Kidney capillary endothelial cell (primary cell): ENCODE measurements at regions not wholly inside any gene's neighbourhood (a gene's known extent, or its start where the extent isn't known, plus 50 kb on each side); places are given as distances from the start of the nearest gene placed in this dataset.

Experiments used
- DNase-seq: peaks from one replicate; pipeline ENCODE4 v3.0.0-alpha.2; 2018; ENCODE audit warnings: low spot score

DNA sequence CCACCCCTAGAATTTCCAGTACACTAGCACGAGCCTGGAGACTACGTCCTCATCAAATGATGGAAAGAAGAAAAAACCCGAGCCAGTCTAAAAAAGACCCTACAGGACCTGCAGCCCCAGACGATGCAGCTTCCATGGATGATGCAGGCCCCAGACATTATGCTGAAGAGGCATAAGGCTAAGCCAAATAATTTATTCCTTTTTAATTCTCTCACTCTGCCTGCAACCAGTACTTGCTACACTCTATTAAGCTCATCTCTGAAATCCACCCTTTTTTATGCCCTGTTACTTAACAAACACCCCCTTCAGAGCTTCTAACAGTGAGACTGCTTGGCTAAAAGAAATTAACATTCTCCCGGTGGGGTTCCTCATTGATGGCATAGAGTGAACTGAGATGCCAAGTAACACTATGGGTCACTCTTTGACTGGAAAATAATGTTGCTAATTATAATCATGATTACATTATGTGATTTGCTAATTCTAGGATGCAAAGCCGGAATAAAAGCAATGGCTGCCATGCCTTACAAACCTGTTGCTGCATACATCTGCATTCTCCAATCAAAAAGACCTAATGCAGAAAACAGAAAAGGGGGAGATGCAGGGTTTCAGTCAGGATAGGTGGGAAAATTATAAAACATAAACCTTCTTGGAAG lies 1462.4 kb downstream of the UQCRFS1 start:
- no peak for DNase-seq

- no peak for DNase-seq
These were observed 1464.3 kb downstream of the UQCRFS1 start for GRCh38 chr19:27748551-27749152.

- peak; percentile 12 for DNase-seq
These were observed 1466.1 kb downstream of the UQCRFS1 start for GRCh38 chr19:27746691-27747380.

DNA sequence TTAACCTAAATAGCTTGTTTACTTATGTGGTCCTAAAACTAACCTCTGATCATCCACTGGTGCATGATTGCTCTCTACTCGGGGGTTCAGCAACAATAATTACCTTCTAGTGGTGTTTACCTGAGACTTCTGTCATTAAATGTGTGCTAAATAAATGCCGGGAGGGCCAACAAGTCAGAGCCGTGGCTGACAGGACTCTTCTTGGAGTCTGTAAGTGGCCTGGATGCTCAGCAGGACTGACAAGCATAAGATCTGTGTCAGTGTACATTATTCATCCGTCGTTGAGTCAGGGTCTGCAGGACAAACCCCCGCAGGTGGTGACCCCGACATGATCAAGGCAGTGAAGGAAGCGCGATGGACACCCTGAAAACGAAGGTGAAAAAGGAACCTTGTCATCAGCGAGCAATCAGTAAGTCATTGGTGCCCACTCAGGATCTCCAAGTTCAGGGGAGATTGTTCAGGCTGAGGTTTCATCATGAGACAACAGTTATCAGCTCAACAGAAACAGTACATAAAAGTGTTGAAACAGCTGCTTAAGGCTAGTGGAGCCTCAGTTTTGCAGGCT lies 1466.9 kb downstream of the UQCRFS1 start:
- DNase-seq, result no peak

DNA sequence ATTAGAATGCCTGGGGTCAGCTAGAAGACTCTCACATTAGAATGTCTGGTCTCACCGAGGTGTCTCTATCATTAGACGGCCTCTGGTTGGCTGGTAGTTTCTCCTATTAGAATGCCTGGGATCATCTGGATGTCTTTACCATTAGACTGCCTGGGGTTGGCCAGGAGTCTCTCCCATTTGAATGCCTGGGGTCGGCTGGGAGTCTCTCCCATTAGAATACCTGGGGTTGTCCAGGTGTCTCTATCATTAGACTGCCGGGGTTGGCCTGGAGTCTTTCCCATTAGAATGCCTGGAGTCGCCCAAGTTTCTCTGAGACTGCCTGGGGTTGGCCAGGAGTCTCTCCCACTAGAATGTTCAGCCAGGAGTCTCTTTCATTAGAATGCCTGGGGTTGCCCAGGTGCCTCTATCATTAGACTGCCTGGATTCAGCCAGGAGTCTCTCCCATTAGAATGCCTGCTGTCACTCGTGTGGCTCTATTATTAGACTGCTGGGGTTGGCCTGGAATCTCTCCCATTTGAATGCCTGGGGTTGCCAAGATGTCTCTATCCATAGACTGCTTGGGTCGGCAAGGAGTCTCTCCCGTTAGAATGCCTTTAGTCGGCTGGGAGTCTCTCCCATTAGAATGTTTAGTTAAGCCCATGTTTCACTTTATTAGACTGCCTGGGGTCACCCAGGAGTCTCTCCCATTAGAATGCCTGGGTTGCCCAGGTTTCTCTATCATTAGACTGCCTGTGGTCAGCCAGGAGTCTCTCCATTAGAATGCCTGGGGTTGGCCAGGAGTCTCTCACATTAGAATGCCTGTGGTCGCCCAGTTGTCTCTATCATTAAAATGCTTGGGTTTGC lies 1467.8 kb downstream of the UQCRFS1 start:
- no peak for DNase-seq

DNA sequence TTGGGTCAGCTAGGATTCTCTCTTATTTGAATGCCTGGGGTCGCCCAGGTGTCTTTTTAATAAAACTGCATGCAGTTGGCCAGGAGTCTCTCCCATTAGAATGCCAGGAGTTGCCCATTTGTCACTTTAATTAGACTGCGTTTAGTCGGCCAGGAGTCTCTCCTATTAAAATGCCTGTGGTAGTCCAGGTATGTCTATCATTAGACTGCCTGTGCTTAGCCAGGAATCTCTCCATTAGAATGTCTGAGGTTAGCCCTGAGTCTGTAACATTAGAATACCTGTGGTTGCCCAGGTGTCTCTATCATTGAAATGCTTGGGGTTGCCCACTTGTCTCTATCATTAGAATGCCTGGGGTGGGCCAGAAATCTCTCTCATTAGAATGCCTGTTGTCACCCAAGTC lies 1470.9 kb downstream of the UQCRFS1 start:
- no peak for DNase-seq

- no peak for DNase-seq
These were observed 1471.7 kb downstream of the UQCRFS1 start for GRCh38 chr19:27741236-27741635.

GRCh38 chr19:27740396-27740795 lies 1472.6 kb downstream of the UQCRFS1 start:
- DNase-seq, result no peak

DNA sequence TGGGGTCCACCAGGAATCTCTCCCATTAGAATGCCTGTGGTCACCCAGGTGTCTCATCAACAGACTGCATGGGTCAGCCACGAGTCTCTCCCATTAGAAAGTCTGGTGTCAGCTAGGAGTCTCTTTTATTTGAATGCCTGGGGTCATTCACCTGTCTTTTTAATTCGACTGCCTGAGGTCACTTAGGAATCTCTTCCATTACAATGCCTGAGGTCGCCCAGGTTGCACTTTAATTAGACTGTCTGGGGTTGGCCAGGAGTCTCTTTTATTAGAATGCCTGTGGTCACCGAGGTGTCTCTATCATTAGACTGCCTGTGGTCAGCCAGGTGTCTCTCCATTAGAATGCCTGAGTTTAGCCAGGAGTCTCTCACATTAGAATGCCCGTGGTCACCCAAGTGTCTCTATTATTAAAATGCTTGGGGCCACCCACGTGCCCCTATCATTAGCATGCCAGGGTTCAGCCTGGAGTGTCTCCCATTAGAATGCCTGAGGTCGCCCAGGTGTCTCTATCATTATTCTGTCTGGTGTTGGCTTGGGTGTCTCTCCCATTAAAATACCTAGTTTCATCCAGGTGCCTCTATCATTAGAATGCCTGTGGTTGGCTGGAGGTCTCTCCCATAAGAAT lies 1474.3 kb downstream of the UQCRFS1 start:
- DNase-seq, result no peak

DNA sequence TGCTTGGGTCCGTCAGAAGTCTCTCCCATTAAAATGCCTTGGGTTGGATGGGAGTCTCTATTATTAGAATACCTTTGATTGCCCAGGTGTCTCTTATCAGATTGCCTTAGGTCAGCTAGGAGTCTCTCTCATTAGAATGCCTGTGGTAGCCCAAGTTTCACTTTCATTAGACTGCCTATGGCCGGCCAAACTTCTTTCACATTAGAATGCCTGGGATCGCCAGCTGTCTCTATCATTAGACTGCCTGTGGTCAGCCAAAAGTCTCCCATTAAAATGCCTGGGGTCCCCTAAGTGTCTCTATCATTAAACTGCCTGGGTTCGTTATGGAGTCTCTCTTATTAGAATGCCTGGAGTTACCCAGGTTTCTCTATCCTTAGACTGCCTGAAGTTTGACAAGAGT lies 1476.7 kb downstream of the UQCRFS1 start:
- DNase-seq, result no peak

DNA sequence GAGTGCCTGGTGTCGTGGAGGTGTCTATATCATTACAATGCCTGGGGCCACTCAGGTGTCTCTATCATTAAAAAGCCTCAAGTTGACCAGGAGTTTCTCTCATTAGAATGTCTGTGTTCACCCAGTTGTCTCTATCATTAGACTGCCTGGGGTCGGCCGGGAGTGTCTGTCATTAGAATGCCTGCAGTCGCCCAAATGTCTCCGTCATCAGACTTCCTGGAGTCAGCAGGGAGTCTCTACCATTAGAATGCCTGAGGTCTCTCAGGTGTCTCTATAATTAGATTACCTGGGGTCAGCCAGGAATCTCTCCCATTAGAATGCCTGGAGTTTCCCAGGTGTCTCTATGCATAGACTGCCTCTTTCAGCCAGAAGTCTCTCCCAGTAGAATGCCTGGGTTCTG lies 1477.6 kb downstream of the UQCRFS1 start:
- DNase-seq, result no peak

- DNase-seq, result no peak
These were observed 1478.3 kb downstream of the UQCRFS1 start for GRCh38 chr19:27734496-27735220.

GRCh38 chr19:27733551-27734266 lies 1479.2 kb downstream of the UQCRFS1 start:
- no peak for DNase-seq

GRCh38 chr19:27729332-27729731 lies 1483.6 kb downstream of the UQCRFS1 start:
- DNase-seq, result no peak

DNA sequence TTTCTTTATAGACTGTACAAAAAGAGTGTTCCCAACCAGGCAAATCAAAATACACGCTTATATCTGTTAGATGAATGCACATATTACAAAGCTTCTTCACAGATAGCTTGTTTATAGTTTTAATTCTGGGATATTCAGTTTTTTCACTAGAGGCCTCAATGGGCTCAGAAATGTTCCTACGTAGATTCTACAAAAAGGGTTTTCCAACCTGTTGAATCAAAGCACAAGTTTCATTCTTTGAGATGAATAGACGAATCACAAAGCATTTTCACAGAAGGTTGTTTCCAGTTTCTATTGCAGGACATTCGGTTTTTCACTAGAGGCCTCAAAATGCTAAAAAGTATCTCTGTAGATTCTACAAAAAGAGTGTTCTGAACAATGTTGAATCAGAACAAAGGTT lies 1490.3 kb downstream of the UQCRFS1 start:
- no peak for DNase-seq

- no peak for DNase-seq
These were observed 1492.8 kb downstream of the UQCRFS1 start for GRCh38 chr19:27720155-27720554.

GRCh38 chr19:27719034-27719433 lies 1493.9 kb downstream of the UQCRFS1 start:
- DNase-seq, result no peak

GRCh38 chr19:27718234-27718633 lies 1494.7 kb downstream of the UQCRFS1 start:
- DNase-seq, result no peak

GRCh38 chr19:27717825-27718224 lies 1495.1 kb downstream of the UQCRFS1 start:
- DNase-seq, result no peak

DNA sequence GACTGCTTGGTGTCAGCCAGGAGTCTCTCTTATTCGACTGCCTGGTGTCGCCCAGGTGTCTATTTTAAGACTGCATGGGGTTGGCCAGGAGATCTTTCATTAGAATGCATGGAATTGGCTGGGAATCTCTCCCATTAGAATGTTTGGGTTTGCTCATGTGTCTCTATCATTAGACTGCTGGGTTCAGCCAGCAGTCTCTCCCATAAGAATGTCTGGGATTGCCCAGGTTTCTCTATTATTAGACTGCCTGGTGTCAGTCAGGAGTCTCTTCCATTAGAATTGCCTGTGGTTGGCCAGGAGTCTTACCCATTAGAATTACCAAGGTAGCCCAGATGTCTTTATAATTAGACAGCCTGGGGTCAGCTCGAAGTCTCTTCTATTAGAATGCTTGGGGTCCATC lies 1496.0 kb downstream of the UQCRFS1 start:
- DNase-seq, result no peak
